ENCODE measurements at regions not wholly inside any gene's neighbourhood (a gene's known extent, or its start where the extent isn't known, plus 50 kb on each side); places are given as distances from the start of the nearest gene placed in this dataset.

DNA sequence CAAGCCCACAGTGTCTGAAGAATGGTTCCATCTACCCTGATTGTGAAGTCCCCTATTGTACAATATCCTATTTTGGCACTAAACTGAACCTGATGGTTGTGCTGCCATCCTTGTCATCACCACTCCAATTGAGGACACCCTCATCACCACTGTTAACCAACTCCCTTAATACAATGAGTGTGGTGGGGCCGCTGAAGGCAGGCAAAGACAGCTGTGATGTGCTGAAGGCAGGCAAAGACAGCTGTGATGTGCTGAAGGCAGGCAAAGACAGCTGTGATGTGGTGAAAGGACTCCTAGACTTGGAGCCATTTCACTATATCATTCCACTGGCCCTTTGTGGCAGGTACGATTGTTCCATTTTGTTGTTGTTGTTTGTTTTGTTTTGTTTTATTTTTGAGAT, 481.6 kb downstream of the SOX6 start:
- no peak overlapping the region for H3K4me3 ChIP-seq
- H3K27ac ChIP-seq, result no peak overlapping the region

DNA sequence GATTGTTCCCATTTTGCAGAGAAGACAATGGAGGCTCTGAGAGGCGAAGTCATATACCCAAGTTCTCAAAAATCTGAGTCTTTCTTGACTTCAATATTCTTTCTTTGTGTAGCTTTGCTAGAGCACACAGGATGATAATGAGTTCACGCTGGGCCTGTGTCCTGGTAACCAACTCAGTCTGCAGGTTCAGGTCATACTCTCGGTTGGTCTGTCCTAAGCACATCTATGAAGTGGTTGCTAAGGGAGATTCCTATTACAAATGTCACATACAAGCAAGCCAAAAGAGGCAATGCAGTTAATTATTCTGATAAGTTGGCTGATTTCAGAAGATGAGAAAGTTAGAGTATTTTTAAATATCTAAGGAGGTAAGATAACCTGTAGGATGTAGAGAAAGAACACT, 481.0 kb downstream of the SOX6 start:
- Histone ChIP-seq H3K27ac (no peak overlapping the region), H3K4me3 (no peak overlapping the region)

- no peak overlapping the region for H3K4me3 ChIP-seq
- H3K27ac ChIP-seq, result no peak overlapping the region
Measured at GRCh38 chr11:15875943-15876342, 480.4 kb downstream of the SOX6 start.

GRCh38 chr11:15878756-15879155, 477.6 kb downstream of the SOX6 start:
- no peak overlapping the region for H3K4me3 ChIP-seq
- no peak overlapping the region for H3K27ac ChIP-seq

DNA sequence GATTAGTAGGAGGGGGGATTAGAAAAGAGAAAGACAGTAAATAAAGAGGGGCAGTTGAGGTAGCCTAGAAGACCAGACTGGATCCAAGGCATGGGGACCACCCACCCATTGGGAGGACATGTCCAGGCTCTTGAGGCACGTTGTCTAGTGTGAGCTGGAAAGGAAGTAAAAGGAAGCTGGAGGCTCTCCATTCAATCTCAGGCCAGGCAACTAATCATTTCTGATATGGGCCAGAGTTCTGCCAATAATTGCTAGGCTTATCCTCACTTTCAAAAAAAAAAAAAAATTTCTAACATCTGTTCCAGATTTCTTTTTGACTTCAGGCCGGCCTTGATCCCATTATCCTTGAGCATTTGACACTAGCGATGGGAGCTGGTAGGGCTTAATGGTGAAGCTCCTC, 476.1 kb downstream of the SOX6 start:
- Histone ChIP-seq H3K4me3 (no peak overlapping the region), H3K27ac (no peak overlapping the region)

GRCh38 chr11:15882876-15883454, 473.4 kb downstream of the SOX6 start:
- H3K4me3 ChIP-seq, result no peak overlapping the region
- H3K27ac ChIP-seq, result peak overlapping the region in 1 of 21 experiments; percentile 35

DNA sequence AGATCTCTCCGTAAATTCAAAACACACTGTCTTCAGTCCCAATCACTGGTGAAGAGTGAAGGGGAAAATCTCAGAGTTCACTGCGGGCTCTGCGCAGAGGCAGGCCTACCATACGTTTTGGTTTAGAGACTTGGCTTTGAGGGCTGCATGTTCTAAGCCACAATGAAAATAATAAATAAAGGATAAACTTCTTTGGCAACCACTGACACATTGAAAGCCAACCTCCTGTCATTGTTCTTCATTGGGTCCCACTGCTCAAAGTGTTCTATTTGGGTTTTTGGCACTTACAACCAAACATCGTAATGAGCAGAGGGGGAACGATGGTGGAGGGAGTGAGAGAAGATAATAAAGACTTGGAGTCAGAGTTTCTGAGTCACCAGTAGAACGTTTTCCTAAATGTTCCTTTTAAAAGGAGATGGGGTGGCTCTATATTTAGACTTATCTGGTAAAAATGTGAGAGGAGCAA, 472.9 kb downstream of the SOX6 start:
- H3K27ac ChIP-seq, result peak overlapping the region in 1 of 21 experiments; percentile 44

GRCh38 chr11:15884141-15884540, 472.2 kb downstream of the SOX6 start:
- H3K27ac ChIP-seq, result peak overlapping the region in 2 of 21 experiments; percentile 5 to 44
- H3K4me3 ChIP-seq, result no peak overlapping the region

More for the DNA sequence above, 472.9 kb downstream of the SOX6 start:
- no peak overlapping the region for H3K4me3 ChIP-seq

DNA sequence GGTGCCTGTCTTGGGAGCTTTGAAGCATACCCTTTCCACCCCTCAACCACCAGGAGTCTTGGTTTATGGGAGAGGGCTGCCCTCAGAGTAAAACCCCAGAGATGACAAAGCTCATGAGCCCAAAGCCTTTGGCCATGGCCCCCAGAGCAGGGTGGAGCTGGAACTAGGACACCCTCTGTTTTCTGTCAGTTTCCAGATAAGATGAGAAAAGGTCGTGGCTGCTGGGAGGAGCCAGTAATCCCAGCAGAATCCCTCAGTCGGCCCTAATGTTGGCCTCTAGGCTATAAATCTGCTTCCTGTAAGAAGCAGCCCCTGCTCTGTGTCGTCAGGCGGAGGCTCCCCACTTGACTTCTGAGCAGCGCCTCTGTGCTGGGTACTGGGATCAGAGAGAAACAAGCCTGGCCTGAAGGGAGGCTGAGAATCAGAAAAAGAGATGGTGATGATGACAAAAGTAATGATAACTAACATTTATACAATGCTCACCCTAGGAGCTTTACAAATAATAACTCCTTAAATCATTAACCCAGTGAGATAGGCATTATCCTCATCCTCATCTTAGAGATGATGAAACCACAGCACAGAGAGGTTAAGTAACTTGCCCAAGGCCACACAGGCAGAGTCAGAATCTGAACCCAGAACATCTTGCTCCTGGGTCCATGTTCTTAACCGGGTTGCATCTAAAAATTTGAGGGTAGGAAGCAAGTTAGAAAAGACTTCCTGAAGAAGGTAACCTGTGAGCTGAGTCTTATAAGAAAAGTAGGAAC, 471.4 kb downstream of the SOX6 start:
- no peak overlapping the region for H3K27ac ChIP-seq
- H3K4me3 ChIP-seq, result no peak overlapping the region

- Histone ChIP-seq H3K27ac (no peak overlapping the region), H3K4me3 (no peak overlapping the region)
Measured at GRCh38 chr11:15885854-15886253, 470.5 kb downstream of the SOX6 start.

DNA sequence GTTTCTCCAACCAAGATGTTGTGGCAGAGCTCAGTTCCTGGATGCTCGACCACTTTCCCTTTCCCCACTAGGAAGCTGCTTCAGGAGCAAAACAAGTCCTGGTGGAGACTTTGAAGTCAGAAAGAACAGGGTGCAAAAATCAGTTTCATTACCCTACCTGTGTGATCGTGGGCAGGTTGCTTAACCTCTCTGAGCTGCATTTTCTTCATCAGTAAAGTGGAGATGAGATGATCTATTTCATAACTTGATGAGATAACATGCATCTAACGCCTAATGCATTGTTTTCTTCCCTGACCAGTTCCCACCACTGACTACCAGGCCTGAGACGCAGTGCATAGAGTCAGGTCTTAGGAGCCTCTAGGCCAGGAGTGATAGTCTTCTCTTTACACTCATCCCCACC, 470.0 kb downstream of the SOX6 start:
- Histone ChIP-seq H3K4me3 (no peak overlapping the region), H3K27ac (no peak overlapping the region)

DNA sequence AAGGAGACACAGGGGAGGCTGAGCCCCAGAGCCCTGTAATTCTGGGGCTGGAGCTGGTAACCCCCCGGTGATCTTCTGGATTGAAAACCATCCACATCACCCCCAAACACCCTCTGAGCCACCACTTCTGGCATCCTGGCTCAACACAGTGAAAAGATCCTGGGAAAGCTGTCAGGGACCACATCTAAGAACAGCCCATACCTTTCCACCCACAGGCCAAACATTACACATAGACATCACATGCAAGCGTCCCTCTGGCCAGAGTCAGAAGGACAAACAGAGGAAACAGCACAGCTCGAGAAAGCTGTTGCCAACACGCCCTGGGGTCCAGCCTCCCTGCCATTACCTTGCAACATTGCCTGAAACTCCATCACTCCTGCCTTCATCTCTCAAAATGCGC, 469.5 kb downstream of the SOX6 start:
- Histone ChIP-seq H3K27ac (no peak overlapping the region), H3K4me3 (no peak overlapping the region)

DNA sequence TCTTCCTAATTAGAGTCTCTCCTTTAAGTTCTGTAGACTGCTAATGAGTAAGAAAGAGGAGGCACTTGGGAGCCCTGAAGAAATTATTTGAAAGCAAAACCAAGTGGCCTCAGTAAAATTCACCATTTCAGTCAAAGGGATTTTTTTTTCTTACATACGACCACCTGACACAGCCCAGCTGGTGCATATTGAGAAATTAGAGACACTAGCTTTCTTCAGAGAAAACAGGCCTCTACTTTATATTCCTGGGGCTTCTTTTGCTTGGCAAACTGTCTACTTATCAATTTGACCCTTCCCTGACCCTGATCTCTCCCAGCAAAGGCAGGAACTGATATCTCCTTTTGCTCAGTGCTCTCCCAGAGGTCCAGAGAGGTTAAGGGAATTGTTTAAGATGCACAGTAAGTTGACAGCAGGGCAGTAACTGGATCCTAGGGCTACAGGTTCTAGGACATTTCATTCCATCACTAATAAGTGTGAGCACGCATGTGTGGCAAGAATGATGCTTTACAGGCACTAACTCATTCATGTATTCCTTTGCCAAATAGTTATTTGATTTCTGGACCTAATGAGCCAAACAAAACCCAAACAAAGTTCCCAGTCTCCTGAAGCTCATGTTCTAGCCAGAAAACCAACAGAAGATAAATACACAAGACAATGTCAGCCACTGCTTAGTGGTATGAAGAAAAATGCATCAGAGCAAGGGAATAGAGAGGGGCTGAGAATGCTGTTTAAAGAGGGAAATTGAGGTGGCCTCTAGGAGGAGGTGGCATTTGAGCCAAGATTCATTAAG, 467.6 kb downstream of the SOX6 start:
- Histone ChIP-seq H3K4me3 (no peak overlapping the region), H3K27ac (no peak overlapping the region)

DNA sequence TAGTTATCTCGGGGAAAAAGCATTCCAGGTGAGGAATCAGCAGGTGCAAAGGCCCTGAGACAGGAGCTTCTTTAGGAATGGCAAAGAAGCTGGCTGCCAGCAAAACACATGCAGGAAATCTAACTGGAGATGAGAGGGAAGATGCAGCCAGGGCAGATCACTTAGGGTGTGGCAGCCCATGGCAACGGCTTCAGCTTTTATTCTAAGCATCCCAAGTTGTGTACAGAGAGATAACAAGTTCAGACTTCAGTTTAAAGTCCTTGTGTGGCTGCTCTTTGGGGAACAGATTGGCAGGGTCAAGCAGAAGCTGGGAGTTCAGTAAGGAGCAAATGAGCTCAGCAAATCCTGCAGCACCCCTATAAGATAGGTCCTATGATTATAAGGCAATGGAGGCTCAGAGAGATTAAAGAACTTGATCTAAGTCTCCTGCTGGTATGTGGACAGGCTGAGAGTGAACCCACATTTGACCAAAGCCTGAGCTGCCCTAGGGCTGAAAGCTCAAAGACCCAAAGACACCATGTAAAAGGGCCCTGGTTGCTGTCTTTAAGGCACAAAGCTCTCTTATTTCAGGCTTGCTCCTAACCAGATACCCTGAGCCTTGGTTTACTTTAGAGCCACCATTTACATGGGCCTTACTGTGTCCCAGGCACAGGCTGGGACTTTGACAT, 466.8 kb downstream of the SOX6 start:
- H3K27ac ChIP-seq, result no peak overlapping the region

GRCh38 chr11:15890031-15890713, 466.2 kb downstream of the SOX6 start:
- no peak overlapping the region for H3K27ac ChIP-seq

More for the DNA sequence above, 466.8 kb downstream of the SOX6 start:
- H3K4me3 ChIP-seq, result no peak overlapping the region

DNA sequence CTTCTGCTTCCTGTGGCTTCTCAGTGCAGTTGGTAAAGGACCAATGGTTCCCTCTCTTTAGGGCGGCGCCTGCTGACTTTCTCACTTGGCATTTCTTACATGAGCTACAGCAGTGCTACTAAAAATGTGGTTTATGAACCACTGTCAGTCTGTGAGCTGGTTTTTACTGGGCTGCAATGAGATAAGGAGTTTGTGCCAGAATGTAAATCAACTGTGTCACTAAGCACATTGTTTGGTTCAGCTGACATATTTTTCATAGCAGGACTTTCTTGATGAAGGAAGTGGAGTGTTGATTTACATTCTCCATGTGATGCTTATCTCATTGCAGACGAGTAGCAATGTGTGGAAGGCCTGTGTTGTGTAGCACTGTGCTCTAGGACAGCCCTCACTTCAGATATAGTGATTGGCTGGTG, 463.3 kb downstream of the SOX6 start:
- H3K27ac ChIP-seq, result no peak overlapping the region
- H3K4me3 ChIP-seq, result no peak overlapping the region

More at GRCh38 chr11:15890031-15890713, 466.2 kb downstream of the SOX6 start:
- H3K4me3 ChIP-seq, result no peak overlapping the region

- no peak overlapping the region for H3K27ac ChIP-seq
Measured at GRCh38 chr11:15896026-15896425, 460.3 kb downstream of the SOX6 start.

DNA sequence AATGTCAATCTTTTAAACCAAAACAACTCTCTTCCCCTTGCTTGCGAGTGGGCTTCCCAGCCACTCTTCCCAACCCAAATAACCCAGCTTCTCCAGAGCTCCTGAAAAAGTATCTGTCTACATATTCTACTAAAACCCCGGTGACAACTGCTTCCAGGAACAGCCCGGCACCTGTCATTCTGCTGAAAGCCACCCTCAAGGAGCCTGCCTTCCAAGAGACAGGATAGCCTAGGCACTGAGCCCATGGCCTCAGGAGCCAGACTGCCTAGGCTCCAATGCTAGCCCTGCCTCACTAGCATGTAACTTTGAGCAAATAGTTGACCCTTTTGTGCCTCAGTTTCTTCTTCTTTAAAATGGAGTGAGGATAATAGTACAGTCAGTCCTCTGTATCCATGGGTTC, 459.8 kb downstream of the SOX6 start:
- Histone ChIP-seq H3K4me3 (no peak overlapping the region), H3K27ac (no peak overlapping the region)

More at GRCh38 chr11:15896026-15896425, 460.3 kb downstream of the SOX6 start:
- H3K4me3 ChIP-seq, result no peak overlapping the region

DNA sequence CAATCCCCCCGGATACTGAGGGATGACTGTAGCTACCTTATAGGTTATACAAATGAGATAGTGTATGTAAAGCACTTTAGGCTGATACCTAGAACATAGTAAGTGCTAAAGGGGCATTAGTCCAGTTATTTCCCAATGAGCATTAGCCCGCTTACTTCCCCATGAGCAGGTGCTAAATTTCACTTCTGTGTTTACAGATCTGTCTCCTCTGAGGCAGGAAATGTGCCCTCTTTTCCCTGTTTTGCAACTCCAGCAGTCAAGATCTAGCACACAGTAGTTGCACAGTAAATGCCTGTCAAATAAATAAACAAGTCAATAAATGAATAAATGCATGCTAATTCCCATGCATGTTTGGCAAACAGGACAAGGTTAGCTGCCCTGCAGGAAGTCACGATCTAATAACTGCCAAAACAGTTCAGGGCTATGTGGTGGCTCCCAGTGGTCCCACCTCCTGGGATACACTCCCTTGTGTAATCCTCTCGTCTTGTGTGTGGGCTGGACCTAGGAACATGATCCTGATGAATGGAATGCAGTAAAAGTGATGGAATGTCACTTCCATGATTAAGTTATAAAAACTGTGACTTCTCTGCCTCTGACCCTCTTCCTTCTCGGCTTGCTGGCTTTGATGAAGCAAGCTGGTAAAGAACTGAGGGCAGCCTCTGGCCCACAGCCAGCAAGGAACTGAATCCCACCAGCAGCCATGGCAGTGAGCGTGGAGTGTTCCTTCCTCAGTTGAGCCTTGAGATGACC, 459.0 kb downstream of the SOX6 start:
- no peak overlapping the region for H3K4me3 ChIP-seq

More for the DNA sequence above, 459.0 kb downstream of the SOX6 start:
- no peak overlapping the region for H3K27ac ChIP-seq

Data from skin epidermis (tissue), 12 donors.